ENCODE measurements at regions not wholly inside any gene's neighbourhood (a gene's known extent, or its start where the extent isn't known, plus 50 kb on each side); places are given as distances from the start of the nearest gene placed in this dataset.

DNA sequence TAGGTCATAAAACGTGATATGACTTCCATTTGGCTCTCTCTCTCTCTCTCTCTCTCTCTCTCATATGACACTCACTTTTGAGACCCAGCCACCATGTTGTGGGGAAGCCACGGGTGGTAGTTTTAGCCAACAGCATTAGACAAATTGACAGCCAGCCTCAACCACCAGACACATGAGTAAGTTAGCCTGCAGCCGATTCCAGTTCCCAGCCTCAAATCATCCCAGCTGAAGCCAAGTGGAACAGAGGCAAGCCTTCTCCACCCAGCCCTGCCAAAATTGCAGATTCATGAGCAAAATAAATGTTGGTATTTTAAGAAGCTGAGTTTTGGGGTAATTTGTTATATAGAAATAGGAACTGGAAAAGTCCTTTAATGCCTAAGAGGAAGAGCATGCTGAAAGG lies 98.0 kb upstream of the DNAH14 start:
- TF ChIP-seq, protein P1, sequence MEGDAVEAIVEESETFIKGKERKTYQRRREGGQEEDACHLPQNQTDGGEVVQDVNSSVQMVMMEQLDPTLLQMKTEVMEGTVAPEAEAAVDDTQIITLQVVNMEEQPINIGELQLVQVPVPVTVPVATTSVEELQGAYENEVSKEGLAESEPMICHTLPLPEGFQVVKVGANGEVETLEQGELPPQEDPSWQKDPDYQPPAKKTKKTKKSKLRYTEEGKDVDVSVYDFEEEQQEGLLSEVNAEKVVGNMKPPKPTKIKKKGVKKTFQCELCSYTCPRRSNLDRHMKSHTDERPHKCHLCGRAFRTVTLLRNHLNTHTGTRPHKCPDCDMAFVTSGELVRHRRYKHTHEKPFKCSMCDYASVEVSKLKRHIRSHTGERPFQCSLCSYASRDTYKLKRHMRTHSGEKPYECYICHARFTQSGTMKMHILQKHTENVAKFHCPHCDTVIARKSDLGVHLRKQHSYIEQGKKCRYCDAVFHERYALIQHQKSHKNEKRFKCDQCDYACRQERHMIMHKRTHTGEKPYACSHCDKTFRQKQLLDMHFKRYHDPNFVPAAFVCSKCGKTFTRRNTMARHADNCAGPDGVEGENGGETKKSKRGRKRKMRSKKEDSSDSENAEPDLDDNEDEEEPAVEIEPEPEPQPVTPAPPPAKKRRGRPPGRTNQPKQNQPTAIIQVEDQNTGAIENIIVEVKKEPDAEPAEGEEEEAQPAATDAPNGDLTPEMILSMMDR (IDR thresholded peaks at IDR 0.05): no peak
- TF ChIP-seq POLR2A (IDR thresholded peaks at IDR 0.05): no peak

Measured in uterus (tissue), 2 donors.